Stimulated activated CD8-positive, alpha-beta memory T cell treated with anti-CD3 and anti-CD28 coated beads, Interleukin-15, amount 100 ng/mL, for 24 hours (primary cell): ENCODE measurements at regions not wholly inside any gene's neighbourhood (a gene's known extent, or its start where the extent isn't known, plus 50 kb on each side); places are given as distances from the start of the nearest gene placed in this dataset.

Source experiments
- DNase-seq: peaks from one replicate; pipeline ENCODE4 v3.0.0-alpha.2; 2020; ENCODE audit warnings: low read depth

GRCh38 chr10:123559066-123559822 lies 106.9 kb upstream of the GPR26 start:
- peak; percentile 63 for DNase-seq

GRCh38 chr10:123559823-123560092 lies 106.4 kb upstream of the GPR26 start:
- DNase-seq, result no peak

DNA sequence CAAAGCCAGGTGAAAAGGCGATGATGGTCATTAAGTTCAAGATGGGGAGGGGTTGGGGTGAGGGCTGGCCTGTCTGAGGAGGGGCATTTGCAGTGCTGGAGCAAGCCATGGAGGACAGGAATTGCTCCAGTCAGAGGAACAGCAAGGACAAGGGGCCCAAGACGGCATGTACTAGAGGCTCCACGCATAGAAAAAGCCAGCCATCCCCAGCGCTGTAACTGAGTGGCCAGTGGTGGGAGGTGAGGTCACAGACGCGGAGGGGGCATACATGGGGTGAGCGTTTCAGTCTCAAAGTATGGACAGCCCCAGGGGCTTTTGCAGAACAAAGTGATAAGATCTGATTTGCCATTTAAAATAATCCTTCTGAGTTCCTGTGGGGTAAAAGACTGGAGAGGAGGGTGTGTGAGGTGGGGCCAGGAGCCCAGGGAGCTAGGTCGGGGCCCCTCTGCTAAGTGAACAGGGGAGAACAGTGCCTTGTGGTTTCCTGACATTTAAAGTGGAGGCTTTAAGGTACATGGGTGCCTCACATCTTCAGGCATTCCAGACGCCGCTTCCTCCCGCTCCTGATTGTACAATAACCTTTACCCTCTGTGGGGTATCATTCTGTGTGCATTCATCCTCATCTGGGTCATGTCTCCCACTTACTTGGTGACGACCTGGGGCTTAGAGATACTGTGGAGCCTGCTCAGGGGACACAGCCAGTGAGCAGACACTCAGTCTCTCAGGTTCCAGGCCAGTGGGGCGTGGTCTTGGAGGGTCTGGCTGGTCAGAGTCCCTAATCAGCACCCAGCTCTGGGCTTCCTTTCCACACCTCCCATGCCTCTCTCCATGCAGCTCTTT lies 105.6 kb upstream of the GPR26 start:
- no peak for DNase-seq

DNA sequence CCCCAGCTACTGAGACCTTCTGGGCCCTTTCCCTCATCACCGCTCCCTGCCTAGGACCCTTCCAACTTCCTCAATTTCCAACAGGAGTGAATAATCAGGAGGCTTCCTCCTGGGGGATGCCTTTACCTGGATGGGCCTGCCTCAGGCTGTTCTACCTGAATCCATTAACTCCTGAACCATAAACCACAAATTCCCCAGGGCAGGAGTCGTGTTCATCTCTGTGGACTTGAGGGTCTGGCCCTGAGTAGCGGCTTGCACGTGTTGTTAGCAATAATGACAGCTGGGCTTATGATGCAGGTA lies 105.1 kb upstream of the GPR26 start:
- DNase-seq, result no peak

GRCh38 chr10:123562387-123562786 lies 103.8 kb upstream of the GPR26 start:
- DNase-seq, result no peak

DNA sequence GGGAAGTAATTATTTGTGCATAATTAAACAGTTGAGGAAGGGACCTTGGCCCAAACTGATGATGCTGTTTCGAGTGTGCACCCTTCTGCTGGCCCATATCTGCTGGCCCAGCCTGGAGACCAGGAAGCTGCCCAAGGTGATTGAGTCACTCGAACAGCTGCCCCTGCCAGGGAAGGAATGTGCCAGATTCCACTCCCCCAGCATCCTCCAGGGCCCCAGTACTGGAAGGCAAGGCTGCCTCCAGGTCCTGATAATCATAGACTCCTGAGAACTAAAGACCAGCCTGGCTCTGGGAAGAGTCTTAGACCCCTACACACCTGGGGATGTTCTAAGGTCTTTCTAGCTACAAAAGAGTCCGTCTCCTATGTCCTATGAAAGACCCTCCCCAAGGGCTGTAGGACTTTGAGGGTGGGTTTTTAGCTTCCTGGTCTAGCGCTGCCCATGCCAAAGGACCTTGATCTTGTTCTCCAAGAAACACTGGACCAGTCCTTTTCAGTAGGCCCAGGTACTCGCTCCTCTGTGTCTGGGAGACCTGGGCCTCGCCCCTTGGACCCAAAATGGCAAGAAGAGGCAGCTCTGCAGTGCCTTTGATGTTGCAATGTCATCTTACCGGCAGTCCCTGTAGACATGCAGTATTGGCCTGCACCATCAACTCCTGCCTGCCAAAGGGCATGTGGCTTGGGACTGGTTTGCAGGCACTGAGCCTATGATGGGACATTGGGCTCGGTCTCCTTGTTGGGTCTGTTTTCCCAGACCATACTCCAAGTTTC lies 103.2 kb upstream of the GPR26 start:
- no peak for DNase-seq

DNA sequence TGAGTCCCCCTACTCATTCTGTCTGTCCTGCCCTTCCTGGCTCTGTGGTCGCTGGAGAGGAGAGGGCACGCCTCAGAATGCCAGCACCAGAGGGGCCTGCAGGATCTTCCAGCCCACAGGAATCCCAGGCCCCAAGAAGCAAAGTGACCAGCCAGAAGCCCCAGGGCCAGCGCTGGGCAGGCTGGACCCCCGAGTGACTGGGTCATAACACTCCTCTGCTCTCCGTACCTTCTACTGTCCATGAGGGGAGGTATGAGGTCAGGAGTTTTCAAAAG lies 102.6 kb upstream of the GPR26 start:
- no peak for DNase-seq

- no peak for DNase-seq
Observed at GRCh38 chr10:123563994-123564393, 102.2 kb upstream of the GPR26 start.

GRCh38 chr10:123564631-123565030 lies 101.5 kb upstream of the GPR26 start:
- DNase-seq, result no peak

DNA sequence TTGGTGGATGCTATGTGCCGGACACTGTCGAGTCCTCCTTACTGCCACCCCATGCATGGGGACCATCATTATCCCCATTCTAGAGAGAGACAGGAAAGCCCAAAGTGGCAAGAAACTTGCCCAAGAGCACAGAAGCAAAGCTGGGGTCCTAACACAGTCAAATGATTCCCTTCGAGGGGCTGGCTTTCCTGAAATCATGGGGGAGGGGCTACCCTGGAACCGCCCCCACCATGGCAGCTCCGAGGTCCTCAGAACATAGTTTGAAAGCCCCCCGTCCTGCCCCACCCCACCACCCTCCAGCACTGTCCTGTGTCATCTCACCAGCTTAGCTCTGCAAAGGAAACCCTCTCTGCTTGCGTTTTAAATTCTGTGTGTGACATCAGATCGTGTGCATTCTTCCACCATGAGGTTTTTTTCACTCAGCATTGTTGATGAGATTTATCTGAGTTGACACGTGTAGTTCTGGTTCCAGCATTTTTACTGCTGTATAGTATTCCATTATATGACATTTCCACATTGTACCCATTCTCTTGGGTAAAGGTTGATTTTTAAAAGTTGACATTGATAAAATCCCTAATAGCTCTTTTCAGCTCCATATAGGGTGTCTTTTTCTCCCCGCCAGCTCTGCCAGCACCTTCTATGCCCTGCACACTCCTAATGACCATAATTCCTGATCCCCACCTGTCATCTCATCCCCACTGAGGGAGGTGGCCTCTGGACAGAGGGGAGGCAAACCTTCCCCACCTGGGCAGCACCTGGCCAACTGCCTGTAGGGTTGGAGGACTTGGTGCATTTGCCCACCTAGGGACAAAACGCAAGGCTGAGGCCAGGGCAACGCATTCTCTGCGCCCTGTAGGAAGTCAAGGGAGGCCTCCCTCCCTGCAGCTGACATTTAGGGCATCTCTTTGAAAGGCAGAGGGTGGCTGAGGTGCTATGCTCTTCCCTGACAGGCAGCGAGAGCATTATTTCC lies 100.2 kb upstream of the GPR26 start:
- no peak for DNase-seq

DNA sequence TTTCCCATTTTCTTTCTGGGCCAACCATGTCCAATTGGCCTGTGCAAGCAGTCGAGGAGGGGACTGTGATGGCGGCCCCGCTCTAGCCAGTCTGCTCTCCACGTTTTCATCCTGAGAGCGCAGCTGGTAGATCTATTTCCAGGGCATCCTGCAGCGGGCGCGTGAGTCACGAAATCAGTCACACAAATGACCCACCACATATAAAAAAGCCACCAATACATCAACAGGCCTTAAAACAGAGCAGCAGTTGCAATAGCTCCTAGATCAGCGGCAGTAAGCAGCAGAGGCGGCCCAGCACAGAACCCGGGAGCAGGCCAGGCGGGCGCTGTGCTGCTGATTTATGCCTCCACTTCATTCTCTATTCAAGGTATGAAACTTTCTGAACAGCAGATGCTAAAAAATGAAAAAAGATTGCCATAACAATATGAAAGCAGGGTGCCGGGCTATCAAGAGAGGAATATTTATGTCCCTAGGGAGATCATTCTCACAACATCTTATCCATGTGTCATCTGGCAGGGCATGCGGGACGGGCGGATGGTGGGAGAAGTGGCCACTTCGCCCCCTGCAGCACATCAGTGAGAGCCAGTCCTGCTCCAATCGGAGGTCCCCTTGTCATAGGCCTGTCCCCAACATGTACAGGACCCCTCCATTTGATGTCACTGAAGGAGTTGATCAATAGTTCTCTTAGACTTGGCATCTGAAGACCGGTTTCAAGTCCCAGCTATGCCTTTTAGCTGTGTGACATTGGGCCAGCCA lies 98.0 kb upstream of the GPR26 start:
- DNase-seq, result no peak

DNA sequence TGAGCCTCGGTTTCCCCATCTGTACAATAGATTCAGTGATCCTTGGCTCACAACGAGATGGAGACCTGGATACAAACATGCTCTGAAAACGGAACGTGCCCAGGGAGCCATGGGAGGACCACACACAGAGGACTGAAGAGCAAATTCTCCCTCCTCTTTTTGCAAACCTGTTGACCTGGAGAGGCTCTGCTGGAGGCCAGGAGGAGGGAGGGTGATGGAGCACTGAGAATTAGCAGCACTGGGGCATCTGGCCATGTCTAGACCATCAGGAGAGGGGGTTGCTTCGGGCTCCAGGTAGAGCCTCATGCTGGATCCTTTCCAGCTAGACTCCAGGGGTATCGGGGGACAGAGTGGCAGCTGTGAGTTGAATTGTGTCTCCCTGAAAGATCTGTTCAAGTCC lies 97.4 kb upstream of the GPR26 start:
- DNase-seq, result no peak

DNA sequence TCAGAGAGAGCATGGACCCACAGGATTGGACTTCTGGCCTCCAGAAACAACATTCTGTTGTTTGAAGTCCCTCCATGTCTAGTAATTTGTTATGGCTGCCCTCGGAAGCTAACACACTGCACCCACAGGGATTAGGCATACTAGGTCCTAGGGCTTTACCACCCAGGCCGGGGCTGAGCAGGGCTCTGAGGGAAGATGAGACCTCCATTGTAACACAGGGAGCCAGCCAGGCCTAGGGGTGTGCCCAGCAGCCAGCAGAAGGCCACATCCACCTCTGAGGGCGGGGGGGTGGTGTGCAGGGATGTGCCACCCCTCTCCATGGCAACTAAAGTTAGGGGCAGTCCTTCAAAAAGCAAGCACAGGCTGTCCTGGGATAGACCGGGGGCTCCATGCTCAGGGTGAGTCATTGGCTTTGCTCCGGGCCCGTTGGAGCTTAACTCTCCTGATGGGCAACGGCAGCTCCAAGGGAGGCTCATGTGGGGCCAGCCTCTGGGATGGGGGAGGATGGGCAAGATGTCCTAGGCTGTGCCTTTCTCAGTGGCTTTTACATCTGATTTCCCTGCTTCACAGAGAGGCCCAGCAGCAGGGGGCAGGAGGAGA lies 96.6 kb upstream of the GPR26 start:
- no peak for DNase-seq

DNA sequence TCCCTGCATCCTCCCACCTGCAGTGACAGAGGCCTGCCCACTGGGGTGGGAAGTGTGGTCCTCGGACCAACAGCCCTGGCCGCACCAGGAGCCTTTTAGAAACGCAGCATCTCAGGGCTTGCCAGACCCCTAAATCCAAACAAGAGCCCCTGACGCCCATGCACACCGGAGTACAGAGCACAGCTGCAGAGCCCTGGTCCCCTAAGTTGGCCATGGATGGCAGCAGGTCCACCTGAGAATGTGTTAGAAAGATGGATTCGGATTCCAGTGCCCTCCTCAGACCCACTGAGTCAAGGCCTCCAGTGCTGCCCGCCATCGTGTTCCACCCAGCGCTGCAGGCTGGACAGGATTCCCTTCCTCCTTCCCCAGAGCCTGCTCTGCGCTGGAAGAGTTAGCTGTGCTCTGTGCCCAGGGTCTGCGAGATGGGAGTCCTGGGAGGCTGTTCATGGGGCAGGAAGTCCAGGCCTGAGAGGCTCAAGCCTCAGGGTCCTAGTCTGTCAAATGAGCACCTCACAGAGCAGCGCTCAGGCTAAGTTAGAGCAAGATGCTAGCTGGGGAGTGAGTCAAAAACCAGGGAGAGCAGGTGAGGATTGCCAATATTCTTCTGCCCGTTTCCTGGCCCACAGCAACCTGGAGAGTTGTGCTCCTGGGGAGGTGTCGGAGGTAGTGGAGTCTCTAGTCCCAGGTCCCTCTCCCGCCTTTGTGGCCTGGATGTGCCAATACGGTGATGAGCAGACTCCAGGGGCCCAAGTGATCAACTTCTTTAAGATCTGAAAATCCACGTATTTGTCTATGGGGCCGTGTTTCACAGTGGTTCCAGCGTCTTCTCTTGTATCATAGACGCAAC lies 95.9 kb upstream of the GPR26 start:
- DNase-seq, result no peak

GRCh38 chr10:123570898-123571515 lies 95.1 kb upstream of the GPR26 start:
- no peak for DNase-seq

- no peak for DNase-seq
Observed at GRCh38 chr10:123571978-123572377, 94.2 kb upstream of the GPR26 start.

GRCh38 chr10:123573236-123574108 lies 92.7 kb upstream of the GPR26 start:
- DNase-seq, result peak; percentile 4

DNA sequence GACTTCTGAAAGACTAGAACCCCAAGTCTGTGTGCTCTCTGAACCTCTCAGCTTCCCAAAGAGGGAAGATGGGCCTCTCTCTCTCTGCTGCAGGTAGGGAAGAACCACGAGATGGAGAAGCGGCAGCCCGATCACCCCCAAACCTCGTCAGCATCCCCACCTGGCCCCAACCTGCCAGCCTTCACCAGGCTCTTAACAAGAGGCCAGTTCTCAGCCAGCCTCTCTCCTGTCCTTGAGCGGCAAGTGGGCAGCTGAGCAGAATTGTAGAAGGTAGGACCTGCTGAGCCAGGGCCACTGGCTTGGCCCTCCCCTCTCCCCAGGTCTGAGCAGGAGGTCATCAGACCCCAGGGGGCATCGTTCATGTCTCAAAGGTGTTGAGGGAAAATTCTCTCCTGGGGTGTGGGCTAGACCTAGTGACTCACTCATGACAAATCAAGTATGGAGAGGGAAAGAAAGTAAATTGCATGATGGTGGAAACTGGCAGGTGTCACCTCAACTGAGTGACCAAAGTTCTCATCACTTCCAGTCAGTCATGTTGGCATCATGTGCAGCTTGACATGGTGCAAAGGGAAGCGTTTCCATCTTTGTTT lies 92.0 kb upstream of the GPR26 start:
- no peak for DNase-seq
